HCT116 (cell line): ENCODE measurements at regions not wholly inside any gene's neighbourhood (a gene's known extent, or its start where the extent isn't known, plus 50 kb on each side); places are given as distances from the start of the nearest gene placed in this dataset.

Experiments
- ATAC-seq: fragments of 200-7000 bp; cut with Tn5 transposase; 2 replicates; pipeline ENCODE4 v1.9.1; 2020; ENCODE audit warnings: mild to moderate bottlenecking, moderate library complexity
- BruUV-seq: library from RNA; stranded (reverse); fragments of 400-500 nt; replicated peaks from 2 replicates; lab custom pipeline; 2021; lab: Mats Ljungman, UMichigan
- CTCF ChIA-PET: fragments of 300-600 bp; sonication (Branson Sonifier 250); formaldehyde crosslinking; loops from one replicate; lab custom pipeline; 2021; ENCODE audit warnings: antibody characterized with exemption; lab: Charles Lee
- POLR2A ChIA-PET: fragments of 300-600, 350-600 bp; sonication (Branson Sonifier 250); formaldehyde crosslinking; loops from one replicate; lab custom pipeline; 2021; ENCODE audit warnings: antibody characterized with exemption; lab: Charles Lee
- RAD21 ChIA-PET, 2 experiments: fragments of 300-600 bp; sonication (Branson Sonifier 250); formaldehyde crosslinking; loops; one replicate each; lab custom pipeline; 2023; ENCODE audit warnings: low total read pairs in 2 of 2; ENCODE audit not compliant: uncharacterized antibody in 2 of 2, unreplicated experiment in 2 of 2, low non-redundant PET in 1 of 2; lab: Charles Lee
- DNase-seq: peaks from one replicate; pipeline ENCODE4 v3.0.0-alpha.2; 2010; ENCODE audit warnings: low read depth, low spot score
- H2AFZ ChIP-seq: fragments of 200-600 bp; shearing (Covaris generic), sonication (generic); 2 replicates; pipeline ENCODE4 v1.6.1; 2017; ENCODE audit warnings: low read depth, mixed run types, mixed read lengths, antibody characterized with exemption, low read length; ENCODE audit not compliant: poor library complexity, severe bottlenecking
- H3K27ac ChIP-seq: 2 replicates; pipeline ENCODE4 v1.5.1; 2012; ENCODE audit warnings: low read depth, low read length
- H3K27me3 ChIP-seq: fragments of 200-600 bp; sonication (generic); 2 replicates; pipeline ENCODE4 v1.6.1; 2016; ENCODE audit warnings: mixed run types, low read length, mixed read lengths; ENCODE audit not compliant: insufficient read depth
- H3K36me3 ChIP-seq, 2 experiments: fragments of 200-500 bp in 1 of 2; fragments of 200-600 bp in 1 of 2; sonication (Bioruptor generic) in 1 of 2; sonication (generic) in 1 of 2; 2 replicates each; pipeline versions ENCODE4 v1.5.1 to v1.6.1; 2014 to 2016; ENCODE audit warnings: low read length in 2 of 2, inconsistent platforms in 1 of 2, mixed read lengths in 1 of 2, mixed run types in 1 of 2; ENCODE audit not compliant: insufficient read depth in 2 of 2, control insufficient read depth in 1 of 2
- H3K4me1 ChIP-seq, 2 experiments: fragments of 200-600 bp in 1 of 2; sonication (generic) in 1 of 2; 2 replicates each; pipeline versions ENCODE4 v1.5.1 to v1.6.1; 2012 to 2017; ENCODE audit warnings: low read length in 2 of 2, inconsistent platforms in 1 of 2, mild to moderate bottlenecking in 1 of 2, mixed read lengths in 1 of 2, mixed run types in 1 of 2, moderate library complexity in 1 of 2; ENCODE audit not compliant: insufficient read depth in 2 of 2, control insufficient read depth in 1 of 2
- H3K4me2 ChIP-seq: fragments of 200-600 bp; sonication (generic); 2 replicates; pipeline ENCODE4 v1.6.1; 2017; ENCODE audit warnings: mixed run types, low read length, mixed read lengths
- H3K4me3 ChIP-seq, 2 experiments: fragments of 200-600 bp in 1 of 2; sonication (generic) in 1 of 2; replicated peaks in 1 of 2; 2 replicates each; pipeline ENCODE4 v1.5.1; 2011 to 2016; ENCODE audit warnings: low read length in 2 of 2, control low read depth in 1 of 2, low read depth in 1 of 2, mild to moderate bottlenecking in 1 of 2, mixed read lengths in 1 of 2, mixed run types in 1 of 2
- H3K79me2 ChIP-seq: fragments of 200-600 bp; sonication (generic); 2 replicates; pipeline ENCODE4 v1.6.1; 2017; ENCODE audit warnings: mild to moderate bottlenecking, mixed run types, low read length, moderate library complexity, mixed read lengths; ENCODE audit not compliant: insufficient read depth
- H3K9ac ChIP-seq: fragments of 200-600 bp; sonication (generic); 2 replicates; pipeline ENCODE4 v1.6.1; 2016; ENCODE audit warnings: low read length, mixed read lengths
- H3K9me2 ChIP-seq: fragments of 200-600 bp; sonication (generic), shearing (Covaris generic); 2 replicates; pipeline ENCODE4 v1.6.1; 2017; ENCODE audit warnings: mixed run types, mild to moderate bottlenecking, moderate library complexity; ENCODE audit not compliant: insufficient read depth
- H3K9me3 ChIP-seq, 2 experiments: fragments of 200-500 bp in 1 of 2; fragments of 200-600 bp in 1 of 2; sonication (Bioruptor generic) in 1 of 2; sonication (generic) in 1 of 2; 2 replicates each; pipeline ENCODE4 v1.6.1; 2014 to 2017; ENCODE audit warnings: low read length in 2 of 2, mixed read lengths in 2 of 2, inconsistent platforms in 1 of 2, low read depth in 1 of 2, mild to moderate bottlenecking in 1 of 2, mixed run types in 1 of 2, moderate library complexity in 1 of 2; ENCODE audit not compliant: control insufficient read depth in 1 of 2, insufficient read depth in 1 of 2
- H4K20me1 ChIP-seq: fragments of 200-600 bp; sonication (generic), shearing (Covaris generic); 2 replicates; pipeline ENCODE4 v1.6.1; 2017; ENCODE audit warnings: mixed run types, mild to moderate bottlenecking, moderate library complexity; ENCODE audit not compliant: insufficient read depth
- CBX3 ChIP-seq: IDR thresholded peaks from 2 replicates; pipeline ENCODE4 v1.6.1; 2012; ENCODE audit warnings: low read depth
- CEBPB ChIP-seq: IDR thresholded peaks from 2 replicates; pipeline ENCODE4 v1.6.1; 2012; ENCODE audit warnings: low read depth
- CTCF ChIP-seq, 3 experiments: fragments of 200-600 bp in 1 of 3; sonication (generic) in 1 of 3; IDR thresholded peaks in 2 of 3; conservative IDR thresholded peaks in 1 of 3; 2 replicates each; pipeline ENCODE4 v1.5.1; 2012 to 2017; ENCODE audit warnings: low read depth in 2 of 3, low read length in 2 of 3, antibody characterized with exemption in 1 of 3, borderline replicate concordance in 1 of 3, control low read depth in 1 of 3, mild to moderate bottlenecking in 1 of 3, mixed read lengths in 1 of 3, mixed run types in 1 of 3, moderate library complexity in 1 of 3; ENCODE audit not compliant: insufficient read depth in 1 of 3
- EGR1 ChIP-seq: IDR thresholded peaks from 2 replicates; pipeline ENCODE4 v1.6.1; 2012; ENCODE audit warnings: low read depth
- ELF1 ChIP-seq: IDR thresholded peaks from 2 replicates; pipeline ENCODE4 v1.6.1; 2012; ENCODE audit warnings: low read depth, borderline replicate concordance
- EZH2phosphoT487 ChIP-seq: fragments of 200-600 bp; IDR thresholded peaks from 2 replicates; pipeline ENCODE4 v1.6.1; 2018; ENCODE audit warnings: antibody characterized with exemption, borderline replicate concordance
- POLR2A ChIP-seq: IDR thresholded peaks from 2 replicates; pipeline ENCODE4 v1.7.0; 2011; ENCODE audit warnings: borderline replicate concordance; ENCODE audit not compliant: insufficient read depth, insufficient read length; ENCODE audit errors: extremely low read depth
- SIN3A ChIP-seq: IDR thresholded peaks from 2 replicates; pipeline ENCODE4 v1.6.1; 2012; ENCODE audit warnings: low read depth
- SP1 ChIP-seq: IDR thresholded peaks from 2 replicates; pipeline ENCODE4 v1.6.1; 2012; ENCODE audit warnings: low read depth
- YY1 ChIP-seq: IDR thresholded peaks from 2 replicates; pipeline ENCODE4 v1.6.1; 2011; ENCODE audit warnings: low read length, low read depth, moderate library complexity, mild to moderate bottlenecking; ENCODE audit not compliant: insufficient replicate concordance; ENCODE audit errors: extremely low read depth
- ZNF274 ChIP-seq: fragments of 200-500 bp; sonication (Bioruptor generic); IDR thresholded peaks from 2 replicates; pipeline ENCODE4 v1.6.1; 2014; ENCODE audit warnings: mild to moderate bottlenecking, low read depth, low read length, inconsistent platforms
- intact Hi-C: fragments of 100-400 bp; cut with micrococcal nuclease; formaldehyde crosslinking; loops from 2 replicates; pipeline ENCODE4 v1.10.0; 2022
- TF ChIP-seq, protein P1 (sequence below): IDR thresholded peaks from 2 replicates; pipeline ENCODE4 v1.6.1; 2012; ENCODE audit warnings: low read depth

DNA sequence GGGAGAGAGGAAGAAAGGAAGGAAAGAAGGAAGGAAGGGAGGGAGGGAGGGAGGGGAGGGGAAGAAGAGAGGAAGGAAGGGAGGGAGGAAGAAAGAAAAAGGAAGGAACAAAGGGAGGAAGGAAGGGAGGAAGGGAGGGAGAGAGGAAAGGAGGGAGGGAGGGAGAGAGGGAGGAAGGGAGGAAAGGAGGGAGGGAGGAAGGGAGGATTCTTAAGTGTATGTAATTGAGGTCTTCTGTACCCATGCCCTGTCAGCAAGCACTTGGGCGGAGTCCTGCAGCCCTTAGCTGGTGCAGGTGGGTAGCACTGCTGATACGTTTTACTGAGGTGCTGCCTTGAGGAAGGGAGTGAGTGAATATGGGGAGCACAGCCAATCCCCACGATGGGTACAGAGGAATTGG, 56.9 kb upstream of the RASD2 start (continued):
- no peak for TF ChIP-seq CTCF (IDR thresholded peaks at IDR 0.05 in 2 of 3, conservative IDR thresholded peaks at IDR 0.05 in 1 of 3; ENCODE audit: borderline replicate concordance in 1 of 3, insufficient read depth in 1 of 3, low read depth in 2 of 3, low read length in 2 of 3)
- TF ChIP-seq POLR2A = no peak
- no peak for TF ChIP-seq ZNF274
- TF ChIP-seq EGR1 = no peak
- TF ChIP-seq CEBPB = no peak
- no peak for TF ChIP-seq SIN3A
- no peak for TF ChIP-seq EZH2phosphoT487

- no peaks in the 10 kb centered on the region for H3K9me3 ChIP-seq
- no peak overlapping the region for H3K27ac ChIP-seq
- CTCF ChIA-PET = no interaction called here
- no peak overlapping the region for H2AFZ ChIP-seq
- no peak for TF ChIP-seq CBX3
- TF ChIP-seq, protein P1, sequence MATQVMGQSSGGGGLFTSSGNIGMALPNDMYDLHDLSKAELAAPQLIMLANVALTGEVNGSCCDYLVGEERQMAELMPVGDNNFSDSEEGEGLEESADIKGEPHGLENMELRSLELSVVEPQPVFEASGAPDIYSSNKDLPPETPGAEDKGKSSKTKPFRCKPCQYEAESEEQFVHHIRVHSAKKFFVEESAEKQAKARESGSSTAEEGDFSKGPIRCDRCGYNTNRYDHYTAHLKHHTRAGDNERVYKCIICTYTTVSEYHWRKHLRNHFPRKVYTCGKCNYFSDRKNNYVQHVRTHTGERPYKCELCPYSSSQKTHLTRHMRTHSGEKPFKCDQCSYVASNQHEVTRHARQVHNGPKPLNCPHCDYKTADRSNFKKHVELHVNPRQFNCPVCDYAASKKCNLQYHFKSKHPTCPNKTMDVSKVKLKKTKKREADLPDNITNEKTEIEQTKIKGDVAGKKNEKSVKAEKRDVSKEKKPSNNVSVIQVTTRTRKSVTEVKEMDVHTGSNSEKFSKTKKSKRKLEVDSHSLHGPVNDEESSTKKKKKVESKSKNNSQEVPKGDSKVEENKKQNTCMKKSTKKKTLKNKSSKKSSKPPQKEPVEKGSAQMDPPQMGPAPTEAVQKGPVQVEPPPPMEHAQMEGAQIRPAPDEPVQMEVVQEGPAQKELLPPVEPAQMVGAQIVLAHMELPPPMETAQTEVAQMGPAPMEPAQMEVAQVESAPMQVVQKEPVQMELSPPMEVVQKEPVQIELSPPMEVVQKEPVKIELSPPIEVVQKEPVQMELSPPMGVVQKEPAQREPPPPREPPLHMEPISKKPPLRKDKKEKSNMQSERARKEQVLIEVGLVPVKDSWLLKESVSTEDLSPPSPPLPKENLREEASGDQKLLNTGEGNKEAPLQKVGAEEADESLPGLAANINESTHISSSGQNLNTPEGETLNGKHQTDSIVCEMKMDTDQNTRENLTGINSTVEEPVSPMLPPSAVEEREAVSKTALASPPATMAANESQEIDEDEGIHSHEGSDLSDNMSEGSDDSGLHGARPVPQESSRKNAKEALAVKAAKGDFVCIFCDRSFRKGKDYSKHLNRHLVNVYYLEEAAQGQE = no peak
- TF ChIP-seq POLR2A = no peak
- no peak for TF ChIP-seq YY1
- no peak for TF ChIP-seq SP1
- no peak for TF ChIP-seq ELF1
- no peak for TF ChIP-seq EGR1
- no peaks in the 10 kb centered on the region for H3K9me2 ChIP-seq
- RAD21 ChIA-PET = no interaction called here
- intact Hi-C loops = no loop called here
- no peaks in the 10 kb centered on the region for H3K27me3 ChIP-seq
- peaks cover 6 to 10% of the 10 kb centered on the region in 2 experiments; a peak in 3 of 4 replicates for H3K4me1 ChIP-seq
- DNase-seq = no peak
- H4K20me1 ChIP-seq = no peaks in the 10 kb centered on the region
- H3K79me2 ChIP-seq = no peaks in the 10 kb centered on the region
- POLR2A ChIA-PET = no interaction called here
- H3K9ac ChIP-seq = no peak overlapping the region
- no peak overlapping the region for H3K4me2 ChIP-seq
- no peak overlapping the region for H3K4me3 ChIP-seq
- no peak for ATAC-seq
- BruUV-seq = no TSS peak
- H3K36me3 ChIP-seq = no peaks in the 10 kb centered on the region
These were observed 55.7 kb upstream of the RASD2 start for GRCh38 chr22:35484651-35485556.
